DOHH2 (cell line): ENCODE measurements at regions not wholly inside any gene's neighbourhood (a gene's known extent, or its start where the extent isn't known, plus 50 kb on each side); places are given as distances from the start of the nearest gene placed in this dataset.

Experiments used
- H3F3A ChIP-seq: fragments of 200-600 bp; sonication (generic), shearing (Covaris generic); 2 replicates; pipeline ENCODE4 v1.6.0; 2016; ENCODE audit warnings: antibody characterized with exemption, mild to moderate bottlenecking; ENCODE audit not compliant: control insufficient read depth, insufficient read depth
- H3K27ac ChIP-seq: fragments of 200-600 bp; sonication (generic); 2 replicates; pipeline ENCODE4 v1.5.1; 2014; ENCODE audit warnings: low read depth, mild to moderate bottlenecking, low read length, moderate library complexity
- H3K27me3 ChIP-seq: fragments of 200-600 bp; sonication (generic); 2 replicates; pipeline ENCODE4 v1.6.1; 2014; ENCODE audit warnings: mild to moderate bottlenecking, low read length, mixed read lengths; ENCODE audit not compliant: control insufficient read depth
- H3K36me3 ChIP-seq: fragments of 200-600 bp; sonication (generic); 2 replicates; pipeline ENCODE4 v1.6.1; 2014; ENCODE audit warnings: mild to moderate bottlenecking, low read length, moderate library complexity, mixed read lengths; ENCODE audit not compliant: control insufficient read depth
- H3K4me1 ChIP-seq: fragments of 200-600 bp; sonication (generic); 2 replicates; pipeline ENCODE4 v1.6.1; 2014; ENCODE audit warnings: mild to moderate bottlenecking, low read length, mixed read lengths; ENCODE audit not compliant: control insufficient read depth
- H3K4me2 ChIP-seq: fragments of 200-600 bp; sonication (generic); 2 replicates; pipeline ENCODE4 v1.6.0; 2014; ENCODE audit warnings: mild to moderate bottlenecking, low read length, moderate library complexity
- H3K4me3 ChIP-seq: fragments of 200-600 bp; sonication (generic); 2 replicates; pipeline ENCODE4 v1.5.1; 2014; ENCODE audit warnings: mild to moderate bottlenecking, low read length, mixed read lengths
- H3K79me2 ChIP-seq: fragments of 200-600 bp; sonication (generic); 2 replicates; pipeline ENCODE4 v1.6.1; 2014; ENCODE audit warnings: mild to moderate bottlenecking, low read length, mixed read lengths; ENCODE audit not compliant: control insufficient read depth
- H3K9me2 ChIP-seq: fragments of 200-600 bp; sonication (generic); replicated peaks from 2 replicates; pipeline ENCODE4 v1.6.1; 2014; ENCODE audit warnings: mild to moderate bottlenecking, low read length, mixed read lengths; ENCODE audit not compliant: control insufficient read depth
- H3K9me3 ChIP-seq: fragments of 200-600 bp; sonication (generic); 2 replicates; pipeline ENCODE4 v1.6.1; 2014; ENCODE audit warnings: antibody characterized with exemption, low read length, mixed read lengths; ENCODE audit not compliant: control insufficient read depth, insufficient read depth
- H4K20me1 ChIP-seq: fragments of 200-600 bp; sonication (generic); 2 replicates; pipeline ENCODE4 v1.6.0; 2014; ENCODE audit warnings: low read depth, mild to moderate bottlenecking, antibody characterized with exemption, low read length, moderate library complexity; ENCODE audit not compliant: control insufficient read depth, insufficient read depth
- EZH2phosphoT487 ChIP-seq: fragments of 200-600 bp; sonication (generic); IDR thresholded peaks from 2 replicates; pipeline ENCODE4 v1.6.1; 2017; ENCODE audit warnings: borderline replicate concordance, mild to moderate bottlenecking, antibody characterized with exemption, low read length, moderate library complexity, mixed read lengths
- TF ChIP-seq, protein P1 (sequence below): fragments of 200-600 bp; sonication (generic); IDR thresholded peaks from one replicate; pipeline ENCODE4 v1.5.1; 2014; ENCODE audit warnings: antibody characterized with exemption, mild to moderate bottlenecking, low read depth, low read length; ENCODE audit not compliant: poor library complexity, severe bottlenecking

- H3K9me2 ChIP-seq: no peaks in the 10 kb centered on the region
- H4K20me1 ChIP-seq: no peaks in the 10 kb centered on the region
- no peaks in the 10 kb centered on the region for H3K27me3 ChIP-seq
- H3K9me3 ChIP-seq: no peaks in the 10 kb centered on the region; the same call in 1 of the 2 replicates
- H3K4me3 ChIP-seq: no peak overlapping the region
- no peak overlapping the region for H3K4me2 ChIP-seq
- H3K27ac ChIP-seq: no peak overlapping the region
- no peaks in the 10 kb centered on the region for H3K4me1 ChIP-seq
- H3K36me3 ChIP-seq: no peaks in the 10 kb centered on the region
- H3K79me2 ChIP-seq: no peaks in the 10 kb centered on the region
- no peaks in the 10 kb centered on the region for H3F3A ChIP-seq
- no peak for TF ChIP-seq EZH2phosphoT487
- TF ChIP-seq, protein P1, sequence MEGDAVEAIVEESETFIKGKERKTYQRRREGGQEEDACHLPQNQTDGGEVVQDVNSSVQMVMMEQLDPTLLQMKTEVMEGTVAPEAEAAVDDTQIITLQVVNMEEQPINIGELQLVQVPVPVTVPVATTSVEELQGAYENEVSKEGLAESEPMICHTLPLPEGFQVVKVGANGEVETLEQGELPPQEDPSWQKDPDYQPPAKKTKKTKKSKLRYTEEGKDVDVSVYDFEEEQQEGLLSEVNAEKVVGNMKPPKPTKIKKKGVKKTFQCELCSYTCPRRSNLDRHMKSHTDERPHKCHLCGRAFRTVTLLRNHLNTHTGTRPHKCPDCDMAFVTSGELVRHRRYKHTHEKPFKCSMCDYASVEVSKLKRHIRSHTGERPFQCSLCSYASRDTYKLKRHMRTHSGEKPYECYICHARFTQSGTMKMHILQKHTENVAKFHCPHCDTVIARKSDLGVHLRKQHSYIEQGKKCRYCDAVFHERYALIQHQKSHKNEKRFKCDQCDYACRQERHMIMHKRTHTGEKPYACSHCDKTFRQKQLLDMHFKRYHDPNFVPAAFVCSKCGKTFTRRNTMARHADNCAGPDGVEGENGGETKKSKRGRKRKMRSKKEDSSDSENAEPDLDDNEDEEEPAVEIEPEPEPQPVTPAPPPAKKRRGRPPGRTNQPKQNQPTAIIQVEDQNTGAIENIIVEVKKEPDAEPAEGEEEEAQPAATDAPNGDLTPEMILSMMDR: no peak
Measured at GRCh38 chr5:2936413-2936812, 184.9 kb upstream of the IRX2 start.

DNA sequence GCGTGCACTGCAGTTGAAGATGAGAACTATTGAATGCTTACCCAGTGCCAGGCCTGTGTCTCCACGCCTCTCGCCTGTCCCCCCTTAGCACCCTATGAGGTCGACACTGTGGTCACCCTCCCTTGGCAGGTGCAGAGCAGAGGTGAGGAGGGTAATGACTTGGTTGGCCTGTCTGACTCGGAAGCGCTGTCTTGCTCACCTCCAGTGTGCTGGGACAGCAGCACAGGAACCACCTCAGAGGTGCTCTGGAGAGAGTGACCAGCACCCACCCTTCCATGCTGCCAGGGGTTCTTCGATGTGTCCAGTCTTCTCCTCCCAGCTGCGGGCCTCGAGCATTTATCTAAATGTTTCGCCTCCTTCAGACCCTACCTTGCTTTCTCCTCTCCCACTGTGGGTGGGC lies 178.3 kb upstream of the IRX2 start:
- Histone ChIP-seq H3K4me3 (no peak overlapping the region), H3F3A (no peaks in the 10 kb centered on the region), H3K9me2 (no peaks in the 10 kb centered on the region), H3K9me3 (peaks cover 3% of the 10 kb centered on the region; the same call in 1 of the 2 replicates), H3K79me2 (no peaks in the 10 kb centered on the region), H3K4me1 (no peaks in the 10 kb centered on the region), H3K4me2 (no peak overlapping the region), H3K27me3 (no peaks in the 10 kb centered on the region), H3K36me3 (no peaks in the 10 kb centered on the region), H3K27ac (no peak overlapping the region), H4K20me1 (no peaks in the 10 kb centered on the region)
- TF ChIP-seq, protein P1: no peak
- TF ChIP-seq EZH2phosphoT487: no peak

GRCh38 chr5:2921651-2922050 lies 170.2 kb upstream of the IRX2 start:
- Histone ChIP-seq H3K27ac (no peak overlapping the region), H3K4me3 (no peak overlapping the region), H3K4me1 (no peaks in the 10 kb centered on the region)

More at GRCh38 chr5:2921651-2922050, 170.2 kb upstream of the IRX2 start:
- no peak for TF ChIP-seq EZH2phosphoT487
- TF ChIP-seq, protein P1: no peak
- Histone ChIP-seq H3K9me3 (peaks cover 27% of the 10 kb centered on the region; the same call in 1 of the 2 replicates), H4K20me1 (no peaks in the 10 kb centered on the region), H3K4me2 (no peak overlapping the region), H3K9me2 (no peaks in the 10 kb centered on the region), H3K79me2 (no peaks in the 10 kb centered on the region), H3K27me3 (no peaks in the 10 kb centered on the region), H3F3A (no peaks in the 10 kb centered on the region), H3K36me3 (no peaks in the 10 kb centered on the region)
